Parathyroid adenoma (tissue), 2 donors: ENCODE measurements at regions not wholly inside any gene's neighbourhood (a gene's known extent, or its start where the extent isn't known, plus 50 kb on each side); places are given as distances from the start of the nearest gene placed in this dataset.

Experiments used
- H2AFZ ChIP-seq: fragments of 300-600 bp; sonication (generic); one replicate; pipeline ENCODE4 v1.7.0; 2017; ENCODE audit warnings: antibody characterized with exemption, mild to moderate bottlenecking
- H3K27ac ChIP-seq: fragments of 300-600 bp; sonication (generic); one replicate; pipeline ENCODE4 v1.7.0; 2017
- H3K27me3 ChIP-seq: fragments of 300-600 bp; sonication (generic); one replicate; pipeline ENCODE4 v1.7.0; 2017; ENCODE audit warnings: low read length; ENCODE audit not compliant: control insufficient read depth, insufficient read depth
- H3K36me3 ChIP-seq: fragments of 300-600 bp; sonication (generic); one replicate; pipeline ENCODE4 v1.7.0; 2017; ENCODE audit warnings: low read length; ENCODE audit not compliant: control insufficient read depth, insufficient read depth
- H3K4me1 ChIP-seq: fragments of 300-600 bp; sonication (generic); one replicate; pipeline ENCODE4 v1.7.0; 2017; ENCODE audit warnings: control low read depth
- H3K4me2 ChIP-seq: fragments of 300-600 bp; sonication (generic); one replicate; pipeline ENCODE4 v1.7.0; 2017; ENCODE audit warnings: low read length
- H3K4me3 ChIP-seq: fragments of 300-600 bp; sonication (generic); one replicate; pipeline ENCODE4 v1.7.0; 2017; ENCODE audit warnings: low read depth, low read length
- H3K79me2 ChIP-seq: fragments of 300-600 bp; sonication (generic); one replicate; pipeline ENCODE4 v1.7.0; 2017; ENCODE audit warnings: control low read depth
- H3K9ac ChIP-seq: fragments of 300-600 bp; sonication (generic); one replicate; pipeline ENCODE4 v1.7.0; 2017; ENCODE audit warnings: mild to moderate bottlenecking
- H3K9me3 ChIP-seq: fragments of 300-600 bp; sonication (generic); one replicate; pipeline ENCODE4 v1.7.0; 2017; ENCODE audit warnings: low read length; ENCODE audit not compliant: control insufficient read depth
- CTCF ChIP-seq: fragments of 300-600 bp; sonication (generic); IDR thresholded peaks from one replicate; pipeline ENCODE4 v1.7.0; 2017; ENCODE audit warnings: antibody characterized with exemption, mild to moderate bottlenecking
- donor health status: primary hyperparathyroidism.

GRCh38 chr18:2417861-2418610 is 153.3 kb downstream of the METTL4 start:
- no peaks in the 10 kb centered on the region for H3K27me3 ChIP-seq
- no peak overlapping the region for H3K9ac ChIP-seq
- H3K79me2 ChIP-seq: no peaks in the 10 kb centered on the region
- H3K27ac ChIP-seq: no peak overlapping the region
- H3K4me1 ChIP-seq: no peaks in the 10 kb centered on the region
- H3K4me3 ChIP-seq: no peak overlapping the region
- no peaks in the 10 kb centered on the region for H3K36me3 ChIP-seq
- TF ChIP-seq CTCF: no peak
- no peak overlapping the region for H2AFZ ChIP-seq
- no peaks in the 10 kb centered on the region for H3K9me3 ChIP-seq
- H3K4me2 ChIP-seq: no peak overlapping the region

GRCh38 chr18:2420367-2420766 is 150.9 kb downstream of the METTL4 start:
- Histone ChIP-seq H3K4me3 (no peak overlapping the region), H3K9me3 (no peaks in the 10 kb centered on the region), H3K9ac (no peak overlapping the region), H3K27ac (no peak overlapping the region), H3K36me3 (no peaks in the 10 kb centered on the region), H3K4me1 (no peaks in the 10 kb centered on the region), H3K4me2 (no peak overlapping the region), H2AFZ (no peak overlapping the region), H3K27me3 (no peaks in the 10 kb centered on the region), H3K79me2 (no peaks in the 10 kb centered on the region)
- TF ChIP-seq CTCF: no peak

- H2AFZ ChIP-seq: no peak overlapping the region
- H3K4me2 ChIP-seq: no peak overlapping the region
- H3K9ac ChIP-seq: no peak overlapping the region
- no peak overlapping the region for H3K4me3 ChIP-seq
- H3K79me2 ChIP-seq: no peaks in the 10 kb centered on the region
- H3K27me3 ChIP-seq: no peaks in the 10 kb centered on the region
- TF ChIP-seq CTCF: no peak
- H3K27ac ChIP-seq: no peak overlapping the region
- H3K4me1 ChIP-seq: no peaks in the 10 kb centered on the region
- no peaks in the 10 kb centered on the region for H3K9me3 ChIP-seq
- no peaks in the 10 kb centered on the region for H3K36me3 ChIP-seq
These were observed 147.5 kb downstream of the METTL4 start for GRCh38 chr18:2423761-2424160.

- H3K9me3 ChIP-seq: no peaks in the 10 kb centered on the region
- H3K9ac ChIP-seq: no peak overlapping the region
- H2AFZ ChIP-seq: no peak overlapping the region
- H3K27me3 ChIP-seq: no peaks in the 10 kb centered on the region
- H3K4me3 ChIP-seq: no peak overlapping the region
- H3K27ac ChIP-seq: no peak overlapping the region
- no peaks in the 10 kb centered on the region for H3K79me2 ChIP-seq
- H3K4me2 ChIP-seq: no peak overlapping the region
- H3K36me3 ChIP-seq: no peaks in the 10 kb centered on the region
- no peak for TF ChIP-seq CTCF
- no peaks in the 10 kb centered on the region for H3K4me1 ChIP-seq
These were observed 146.9 kb downstream of the METTL4 start for GRCh38 chr18:2424420-2424819.
